ENCODE measurements at regions not wholly inside any gene's neighbourhood (a gene's known extent, or its start where the extent isn't known, plus 50 kb on each side); places are given as distances from the start of the nearest gene placed in this dataset.

- TF ChIP-seq EZH2 (IDR thresholded peaks at IDR 0.05; ENCODE audit: borderline replicate concordance, insufficient read depth, low read length, poor library complexity, severe bottlenecking): no peak
- no peak for TF ChIP-seq CTCF (IDR thresholded peaks at IDR 0.05; ENCODE audit: poor library complexity, severe bottlenecking)
- no peak for TF ChIP-seq POLR2AphosphoS5 (IDR thresholded peaks at IDR 0.05)
These were observed 237.9 kb upstream of the TOPAZ1 start for GRCh38 chr3:44003801-44004200.

Data from neural cell (in vitro differentiated cells).